ENCODE measurements at regions not wholly inside any gene's neighbourhood (a gene's known extent, or its start where the extent isn't known, plus 50 kb on each side); places are given as distances from the start of the nearest gene placed in this dataset.
A peak's percentile ranks its signal among the peaks of the same experiment; 100 is the strongest.

DNA sequence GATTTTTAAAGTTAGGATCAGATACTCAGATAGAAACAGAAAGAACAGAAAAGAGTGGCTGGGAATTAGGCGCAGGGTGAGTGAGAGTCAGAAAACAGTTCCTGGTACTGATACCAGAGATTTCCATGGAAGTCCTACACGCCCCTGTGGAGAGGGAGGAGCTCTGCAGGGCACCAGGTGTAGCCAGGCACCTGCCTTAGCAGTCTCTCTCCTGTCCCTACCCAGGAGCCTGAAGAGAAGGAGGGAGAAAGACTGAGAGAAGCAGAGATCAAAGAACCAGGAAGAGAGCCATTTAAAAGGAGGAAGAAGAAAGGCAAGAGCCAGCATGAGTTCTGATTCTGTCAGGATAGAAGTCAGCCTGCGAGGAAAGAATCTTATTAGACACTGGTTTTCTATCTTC is 65.0 kb downstream of the CBLN1 start:
- peaks cover 0 to 12% of the 10 kb centered on the region in 2 donors for H3K9me3 Mint-ChIP-seq
- no peaks in the 10 kb centered on the region for H3K36me3 Mint-ChIP-seq
- H3K27ac Mint-ChIP-seq = no peak overlapping the region
- no peak for DNase-seq (ENCODE audit: low spot score in 2 of 2)
- ATAC-seq = no peak

DNA sequence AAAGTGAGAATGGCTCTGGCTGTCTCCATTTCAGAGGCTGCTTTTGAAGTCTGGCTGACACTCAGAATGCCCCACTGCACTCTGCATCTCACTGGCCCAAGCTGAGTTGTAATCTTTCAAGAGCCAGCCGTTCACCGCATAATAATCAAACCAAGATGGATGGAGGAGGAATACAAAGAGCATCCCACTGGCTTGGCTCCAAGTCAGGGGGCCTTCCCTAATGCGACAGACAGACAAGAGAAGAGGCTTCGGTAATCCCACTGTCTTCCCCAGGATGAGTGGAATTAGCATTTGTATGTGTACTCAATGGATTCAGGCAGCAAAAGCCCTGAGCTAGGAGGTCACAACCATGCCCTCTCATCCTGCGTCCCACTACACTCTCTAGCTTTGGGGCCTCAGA is 68.0 kb downstream of the CBLN1 start:
- DNase-seq (ENCODE audit: low spot score in 2 of 2) (no peak), ATAC-seq (no peak)
- no peak overlapping the region for H3K27ac Mint-ChIP-seq
- H3K36me3 Mint-ChIP-seq = no peaks in the 10 kb centered on the region
- peaks cover 0 to 12% of the 10 kb centered on the region in 2 donors for H3K9me3 Mint-ChIP-seq

DNA sequence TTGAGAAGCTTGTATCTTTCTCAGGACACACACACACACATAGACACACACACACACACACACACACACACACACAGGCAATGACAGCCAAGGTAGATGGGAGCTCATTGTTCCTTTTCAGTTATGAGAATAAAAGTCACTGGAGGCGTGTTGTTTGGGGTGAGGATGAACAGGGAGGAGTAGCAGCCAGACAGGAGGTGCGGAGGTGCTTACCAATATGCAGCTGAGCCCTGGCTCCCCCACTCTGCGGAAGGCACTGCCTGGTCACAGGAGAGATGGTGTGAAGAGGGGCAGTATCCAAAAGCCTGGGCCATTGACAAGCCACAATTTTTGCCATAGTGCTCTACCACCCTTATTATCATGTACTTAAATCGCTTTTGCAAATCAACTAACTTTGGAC is 77.4 kb downstream of the CBLN1 start:
- ATAC-seq (no peak), DNase-seq (ENCODE audit: low spot score in 2 of 2) (no peak)
- Mint-ChIP-seq H3K36me3 (no peaks in the 10 kb centered on the region), H3K27ac (no peak overlapping the region), H3K9me3 (peaks cover 6 to 7% of the 10 kb centered on the region in 2 donors)

GRCh38 chr16:49203361-49203760 is 78.3 kb downstream of the CBLN1 start:
- Mint-ChIP-seq H3K36me3 (no peaks in the 10 kb centered on the region), H3K9me3 (peaks cover 6 to 7% of the 10 kb centered on the region in 2 donors), H3K27ac (no peak overlapping the region)
- ATAC-seq (no peak), DNase-seq (ENCODE audit: low spot score in 2 of 2) (no peak)

GRCh38 chr16:49201118-49201517 is 80.5 kb downstream of the CBLN1 start:
- Mint-ChIP-seq H3K27ac (no peak overlapping the region), H3K9me3 (peaks cover 6 to 14% of the 10 kb centered on the region in 2 donors), H3K36me3 (no peaks in the 10 kb centered on the region)
- ATAC-seq (no peak), DNase-seq (ENCODE audit: low spot score in 2 of 2) (no peak)

GRCh38 chr16:49200223-49200820 is 81.3 kb downstream of the CBLN1 start:
- Mint-ChIP-seq H3K9me3 (peaks cover 6 to 14% of the 10 kb centered on the region in 2 donors), H3K36me3 (no peaks in the 10 kb centered on the region), H3K27ac (no peak overlapping the region)
- no peak for ATAC-seq
- no peak for DNase-seq (ENCODE audit: low spot score in 2 of 2)

- Mint-ChIP-seq H3K27ac (no peak overlapping the region), H3K9me3 (peaks cover 6 to 7% of the 10 kb centered on the region in 2 donors)
- ATAC-seq = no peak
Observed at GRCh38 chr16:49195237-49195548, 86.4 kb downstream of the CBLN1 start.

GRCh38 chr16:49194537-49195236 is 87.0 kb downstream of the CBLN1 start:
- Mint-ChIP-seq H3K9me3 (peaks cover 7 to 9% of the 10 kb centered on the region in 2 donors), H3K27ac (no peak overlapping the region), H3K36me3 (no peaks in the 10 kb centered on the region)
- ATAC-seq (no peak), DNase-seq (ENCODE audit: low spot score in 2 of 2) (no peak)

More at GRCh38 chr16:49195237-49195548, 86.4 kb downstream of the CBLN1 start:
- no peaks in the 10 kb centered on the region for H3K36me3 Mint-ChIP-seq
- no peak for DNase-seq (ENCODE audit: low spot score in 2 of 2)

- Mint-ChIP-seq H3K27ac (no peak overlapping the region), H3K9me3 (peaks cover 7 to 9% of the 10 kb centered on the region in 2 donors), H3K36me3 (no peaks in the 10 kb centered on the region)
- DNase-seq (ENCODE audit: low spot score in 2 of 2) (no peak), ATAC-seq (no peak)
Observed at GRCh38 chr16:49193596-49193995, 88.0 kb downstream of the CBLN1 start.

DNA sequence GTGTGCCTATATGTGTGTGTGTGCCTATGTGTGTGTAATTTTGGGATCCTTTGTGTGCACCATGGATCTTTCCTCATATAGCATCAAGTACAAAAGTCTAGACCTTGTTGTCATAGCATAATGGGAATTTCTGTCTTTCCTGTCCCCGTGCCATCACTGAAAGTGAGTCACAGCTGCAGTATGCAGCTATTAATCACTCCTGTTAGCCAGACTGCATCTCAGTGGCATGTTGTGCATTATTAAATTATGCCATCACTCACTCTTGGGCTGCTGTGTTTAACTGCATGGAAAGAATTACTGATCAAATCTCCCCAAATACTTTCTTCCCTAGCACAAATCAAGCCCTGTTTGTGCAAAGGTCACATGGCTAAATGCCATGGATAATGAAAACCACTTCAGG is 92.4 kb downstream of the CBLN1 start:
- no peak overlapping the region for H3K27ac Mint-ChIP-seq
- H3K36me3 Mint-ChIP-seq = no peaks in the 10 kb centered on the region
- DNase-seq (ENCODE audit: low spot score in 2 of 2) = no peak
- H3K9me3 Mint-ChIP-seq = peaks cover 3 to 7% of the 10 kb centered on the region in 2 donors
- no peak for ATAC-seq

- DNase-seq (ENCODE audit: low spot score in 2 of 2) = no peak
Observed at GRCh38 chr16:49183911-49184310, 97.7 kb downstream of the CBLN1 start.

GRCh38 chr16:49181791-49182518 is 99.7 kb downstream of the CBLN1 start:
- no peak for ATAC-seq
- H3K9me3 Mint-ChIP-seq = no peaks in the 10 kb centered on the region

More at GRCh38 chr16:49183911-49184310, 97.7 kb downstream of the CBLN1 start:
- no peak for ATAC-seq
- H3K27ac Mint-ChIP-seq = no peak overlapping the region
- no peaks in the 10 kb centered on the region for H3K36me3 Mint-ChIP-seq
- H3K9me3 Mint-ChIP-seq = no peaks in the 10 kb centered on the region

DNA sequence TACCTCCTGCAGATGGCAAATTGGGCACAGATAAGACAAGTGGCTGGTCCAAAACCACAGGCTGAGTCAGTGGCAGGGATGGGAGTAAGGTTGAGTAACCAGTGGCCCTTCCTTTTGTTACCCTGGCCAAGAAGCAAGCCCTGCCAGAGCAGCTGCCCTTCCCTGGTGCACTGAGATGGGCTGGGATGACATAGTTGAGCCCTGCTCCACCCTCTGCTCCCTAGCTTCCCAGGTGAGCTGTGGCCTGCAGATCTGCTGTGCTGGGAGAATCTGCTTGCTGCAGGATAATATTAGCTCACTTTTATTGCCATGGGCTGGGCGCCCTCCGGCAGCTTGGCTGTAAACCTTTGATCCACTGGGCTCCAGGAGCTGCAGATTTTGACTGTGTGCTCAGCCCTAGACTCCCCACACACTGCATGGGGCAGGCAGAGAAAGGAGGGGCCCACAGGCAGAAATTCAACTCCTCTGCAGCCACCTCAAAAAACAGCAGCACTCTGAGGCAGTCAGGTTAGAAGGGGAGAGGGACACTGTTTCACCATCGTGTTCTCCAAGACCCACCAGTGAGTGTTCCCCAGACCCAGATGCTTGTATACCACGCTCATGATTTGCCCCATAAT is 101.8 kb downstream of the CBLN1 start:
- no peaks in the 10 kb centered on the region for H3K9me3 Mint-ChIP-seq
- no peak overlapping the region for H3K27ac Mint-ChIP-seq
- ATAC-seq (no peak), DNase-seq (ENCODE audit: low spot score in 2 of 2) (no peak)
- no peaks in the 10 kb centered on the region for H3K36me3 Mint-ChIP-seq

More at GRCh38 chr16:49181791-49182518, 99.7 kb downstream of the CBLN1 start:
- DNase-seq (ENCODE audit: low spot score in 2 of 2) = no peak
- Mint-ChIP-seq H3K36me3 (no peaks in the 10 kb centered on the region), H3K27ac (no peak overlapping the region)

GRCh38 chr16:49168126-49168525 is 113.5 kb downstream of the CBLN1 start:
- no peak for ATAC-seq
- H3K27ac Mint-ChIP-seq = no peak overlapping the region
- no peaks in the 10 kb centered on the region for H3K36me3 Mint-ChIP-seq
- peaks cover 3 to 10% of the 10 kb centered on the region in 2 donors for H3K9me3 Mint-ChIP-seq
- DNase-seq (ENCODE audit: low spot score in 2 of 2) = no peak

GRCh38 chr16:49165025-49165424 is 116.6 kb downstream of the CBLN1 start:
- DNase-seq (ENCODE audit: low spot score in 2 of 2) (no peak), ATAC-seq (no peak)
- H3K27ac Mint-ChIP-seq = no peak overlapping the region
- H3K9me3 Mint-ChIP-seq = no peaks in the 10 kb centered on the region
- H3K36me3 Mint-ChIP-seq = no peaks in the 10 kb centered on the region

DNA sequence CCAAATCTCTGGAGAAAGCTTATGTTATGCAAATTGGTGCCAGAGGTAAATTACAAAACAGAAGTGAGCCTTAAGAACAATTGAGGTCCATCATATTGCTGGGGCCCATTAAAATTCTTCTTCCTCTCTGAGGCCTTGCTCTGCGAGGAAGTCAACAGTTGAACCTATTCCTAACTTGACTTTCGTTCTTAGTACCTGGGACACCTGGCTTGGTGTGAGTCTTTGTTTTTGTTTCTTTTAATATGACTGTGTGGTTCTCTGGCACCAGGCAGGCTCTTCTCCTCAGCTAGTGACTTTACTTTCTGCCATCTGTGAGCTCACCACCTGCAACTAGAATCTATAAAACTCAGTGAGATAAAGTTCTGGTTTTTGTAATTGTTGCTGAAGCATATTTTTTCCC is 120.4 kb downstream of the CBLN1 start:
- ATAC-seq (no peak), DNase-seq (ENCODE audit: low spot score in 2 of 2) (no peak)
- no peaks in the 10 kb centered on the region for H3K36me3 Mint-ChIP-seq
- peaks cover 0 to 10% of the 10 kb centered on the region in 2 donors for H3K9me3 Mint-ChIP-seq
- H3K27ac Mint-ChIP-seq = no peak overlapping the region

DNA sequence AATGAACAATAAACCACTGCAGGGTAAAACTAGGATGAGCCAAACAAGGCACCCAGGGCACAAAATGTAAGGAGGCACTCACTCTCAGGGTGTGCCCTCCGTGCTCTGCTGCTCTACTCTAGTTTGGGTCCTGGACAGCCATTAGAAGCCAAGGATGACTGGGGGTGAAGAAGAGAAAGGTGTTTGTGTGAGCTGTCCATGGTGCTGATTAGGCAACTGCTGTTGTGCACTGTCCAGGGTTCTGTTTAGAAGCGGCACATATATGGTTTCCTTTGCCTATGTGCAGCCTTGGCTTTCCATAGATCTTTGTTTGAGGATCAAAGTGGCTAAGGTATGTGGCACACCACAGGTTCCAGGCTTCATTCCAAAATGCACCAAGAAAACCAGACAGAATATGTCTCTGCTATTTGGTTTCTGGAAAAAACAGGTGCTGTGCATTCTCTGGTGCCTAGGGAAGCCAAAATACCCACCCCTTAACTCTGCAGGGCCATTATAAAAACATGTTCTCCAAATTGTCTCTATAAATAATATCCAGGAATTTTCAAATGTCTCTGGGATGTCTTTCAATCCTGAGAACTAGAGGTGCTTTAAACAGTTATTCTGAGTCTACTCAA is 123.5 kb downstream of the CBLN1 start:
- DNase-seq (ENCODE audit: low spot score in 2 of 2) (peak in 1 of 2 donors; percentile 4), ATAC-seq (no peak)
- H3K36me3 Mint-ChIP-seq = no peaks in the 10 kb centered on the region
- peaks cover 0 to 10% of the 10 kb centered on the region in 2 donors for H3K9me3 Mint-ChIP-seq
- H3K27ac Mint-ChIP-seq = no peak overlapping the region
